NCI-H226 (cell line): ENCODE measurements at regions not wholly inside any gene's neighbourhood (a gene's known extent, or its start where the extent isn't known, plus 50 kb on each side); places are given as distances from the start of the nearest gene placed in this dataset.
"Not testable (repeated sequence)": the region's sequence is repeated elsewhere in the genome, so short reads cannot be mapped to it uniquely, and the experiment has no call there.

ENCODE experiments used
- DNase-seq: peaks from one replicate; pipeline ENCODE4 v3.0.0-alpha.2; 2015

GRCh38 chr6:167392631-167393316 is 67.9 kb downstream of the TTLL2 start:
- no peak for DNase-seq

- DNase-seq = no peak
Observed at GRCh38 chr6:167393731-167394130, 68.8 kb downstream of the TTLL2 start.

- no peak for DNase-seq
Observed at GRCh38 chr6:167394339-167394738, 69.5 kb downstream of the TTLL2 start.

- no peak for DNase-seq
Observed at GRCh38 chr6:167394820-167395219, 69.9 kb downstream of the TTLL2 start.

- DNase-seq = no peak
Observed at GRCh38 chr6:167396068-167396658, 71.3 kb downstream of the TTLL2 start.

GRCh38 chr6:167396659-167397490 is 72.0 kb downstream of the TTLL2 start:
- no peak for DNase-seq

GRCh38 chr6:167397712-167398111 is 72.8 kb downstream of the TTLL2 start:
- no peak for DNase-seq

- DNase-seq = no peak
Observed at GRCh38 chr6:167398214-167399050, 73.5 kb downstream of the TTLL2 start.

GRCh38 chr6:167399051-167399387 is 74.1 kb downstream of the TTLL2 start:
- DNase-seq = no peak

- DNase-seq = no peak
Observed at GRCh38 chr6:167399599-167399998, 74.7 kb downstream of the TTLL2 start.

- DNase-seq = no peak
Observed at GRCh38 chr6:167400482-167401138, 75.7 kb downstream of the TTLL2 start.

GRCh38 chr6:167401525-167402194 is 76.8 kb downstream of the TTLL2 start:
- no peak for DNase-seq

- DNase-seq = no peak
Observed at GRCh38 chr6:167402195-167402686, 77.4 kb downstream of the TTLL2 start.

GRCh38 chr6:167403427-167403826 is 78.5 kb downstream of the TTLL2 start:
- no peak for DNase-seq

GRCh38 chr6:167404385-167405049 is 79.6 kb downstream of the TTLL2 start:
- DNase-seq = no peak

GRCh38 chr6:167405778-167406532 is 81.1 kb downstream of the TTLL2 start:
- no peak for DNase-seq

GRCh38 chr6:167406533-167407238 is 81.8 kb downstream of the TTLL2 start:
- not testable (repeated sequence) for DNase-seq

GRCh38 chr6:167407239-167408064 is 82.6 kb downstream of the TTLL2 start:
- DNase-seq = no peak
